ENCODE measurements at regions not wholly inside any gene's neighbourhood (a gene's known extent, or its start where the extent isn't known, plus 50 kb on each side); places are given as distances from the start of the nearest gene placed in this dataset.

GRCh38 chr3:6504347-6504746, 356.6 kb upstream of the GRM7 start:
- 87% methylated on average over 2 of the region's 2 CpGs for WGBS
- H3K27me3 ChIP-seq (ENCODE audit: control insufficient read depth in 2 of 2, insufficient read depth in 1 of 2, low read length in 1 of 2), result no peaks in the 10 kb centered on the region
- H3K27ac ChIP-seq (ENCODE audit: low read depth in 1 of 2, low read length in 1 of 2), result no peak overlapping the region
- DNase-seq (ENCODE audit: low read depth in 6 of 9, low spot score in 9 of 9), result no peak
- H3K4me3 ChIP-seq (ENCODE audit: low read length in 2 of 2), result no peak overlapping the region
- H3K4me1 ChIP-seq (ENCODE audit: control insufficient read depth in 2 of 2, insufficient read depth in 2 of 2, low read length in 2 of 2), result no peaks in the 10 kb centered on the region
- no peaks in the 10 kb centered on the region for H3K36me3 ChIP-seq (ENCODE audit: control insufficient read depth in 2 of 2, insufficient read depth in 2 of 2, low read length in 1 of 2)
- H3K9me3 ChIP-seq (ENCODE audit: control insufficient read depth in 2 of 2, insufficient read depth in 1 of 2, low read length in 1 of 2), result no peaks in the 10 kb centered on the region

- Histone ChIP-seq H3K27ac (ENCODE audit: low read depth in 1 of 2, low read length in 1 of 2) (no peak overlapping the region), H3K4me1 (ENCODE audit: control insufficient read depth in 2 of 2, insufficient read depth in 2 of 2, low read length in 2 of 2) (no peaks in the 10 kb centered on the region), H3K4me3 (ENCODE audit: low read length in 2 of 2) (no peak overlapping the region), H3K9me3 (ENCODE audit: control insufficient read depth in 2 of 2, insufficient read depth in 1 of 2, low read length in 1 of 2) (no peaks in the 10 kb centered on the region), H3K36me3 (ENCODE audit: control insufficient read depth in 2 of 2, insufficient read depth in 2 of 2, low read length in 1 of 2) (no peaks in the 10 kb centered on the region), H3K27me3 (ENCODE audit: control insufficient read depth in 2 of 2, insufficient read depth in 1 of 2, low read length in 1 of 2) (no peaks in the 10 kb centered on the region)
- DNase-seq (ENCODE audit: low read depth in 6 of 9, low spot score in 9 of 9), result no peak
- 95% methylated on average over 3 of the region's 3 CpGs for WGBS
Observed at GRCh38 chr3:6504834-6505233, 356.1 kb upstream of the GRM7 start.

- WGBS, result 86% methylated on average over 2 of the region's 2 CpGs
- Histone ChIP-seq H3K27ac (ENCODE audit: low read depth in 1 of 2, low read length in 1 of 2) (no peak overlapping the region), H3K4me1 (ENCODE audit: control insufficient read depth in 2 of 2, insufficient read depth in 2 of 2, low read length in 2 of 2) (no peaks in the 10 kb centered on the region), H3K4me3 (ENCODE audit: low read length in 2 of 2) (no peak overlapping the region), H3K27me3 (ENCODE audit: control insufficient read depth in 2 of 2, insufficient read depth in 1 of 2, low read length in 1 of 2) (no peaks in the 10 kb centered on the region), H3K9me3 (ENCODE audit: control insufficient read depth in 2 of 2, insufficient read depth in 1 of 2, low read length in 1 of 2) (no peaks in the 10 kb centered on the region), H3K36me3 (ENCODE audit: control insufficient read depth in 2 of 2, insufficient read depth in 2 of 2, low read length in 1 of 2) (no peaks in the 10 kb centered on the region)
- no peak for DNase-seq (ENCODE audit: low read depth in 6 of 9, low spot score in 9 of 9)
Observed at GRCh38 chr3:6508410-6508759, 352.5 kb upstream of the GRM7 start.

GRCh38 chr3:6509576-6509975, 351.3 kb upstream of the GRM7 start:
- Histone ChIP-seq H3K36me3 (ENCODE audit: control insufficient read depth in 2 of 2, insufficient read depth in 2 of 2, low read length in 1 of 2) (no peaks in the 10 kb centered on the region), H3K4me1 (ENCODE audit: control insufficient read depth in 2 of 2, insufficient read depth in 2 of 2, low read length in 2 of 2) (no peaks in the 10 kb centered on the region), H3K27me3 (ENCODE audit: control insufficient read depth in 2 of 2, insufficient read depth in 1 of 2, low read length in 1 of 2) (no peaks in the 10 kb centered on the region), H3K4me3 (ENCODE audit: low read length in 2 of 2) (no peak overlapping the region), H3K27ac (ENCODE audit: low read depth in 1 of 2, low read length in 1 of 2) (no peak overlapping the region), H3K9me3 (ENCODE audit: control insufficient read depth in 2 of 2, insufficient read depth in 1 of 2, low read length in 1 of 2) (no peaks in the 10 kb centered on the region)
- 97% methylated on average over 4 of the region's 4 CpGs for WGBS
- DNase-seq (ENCODE audit: low read depth in 6 of 9, low spot score in 9 of 9), result no peak

- 95% methylated on average over 1 of the region's 1 CpG for WGBS
- Histone ChIP-seq H3K4me1 (ENCODE audit: control insufficient read depth in 2 of 2, insufficient read depth in 2 of 2, low read length in 2 of 2) (no peaks in the 10 kb centered on the region), H3K36me3 (ENCODE audit: control insufficient read depth in 2 of 2, insufficient read depth in 2 of 2, low read length in 1 of 2) (no peaks in the 10 kb centered on the region), H3K27me3 (ENCODE audit: control insufficient read depth in 2 of 2, insufficient read depth in 1 of 2, low read length in 1 of 2) (no peaks in the 10 kb centered on the region), H3K9me3 (ENCODE audit: control insufficient read depth in 2 of 2, insufficient read depth in 1 of 2, low read length in 1 of 2) (no peaks in the 10 kb centered on the region), H3K27ac (ENCODE audit: low read depth in 1 of 2, low read length in 1 of 2) (no peak overlapping the region), H3K4me3 (ENCODE audit: low read length in 2 of 2) (no peak overlapping the region)
- DNase-seq (ENCODE audit: low read depth in 6 of 9, low spot score in 9 of 9), result no peak
Observed at GRCh38 chr3:6510713-6511112, 350.2 kb upstream of the GRM7 start.

- DNase-seq (ENCODE audit: low read depth in 6 of 9, low spot score in 9 of 9), result no peak
- no peaks in the 10 kb centered on the region for H3K4me1 ChIP-seq (ENCODE audit: control insufficient read depth in 2 of 2, insufficient read depth in 2 of 2, low read length in 2 of 2)
- H3K27ac ChIP-seq (ENCODE audit: low read depth in 1 of 2, low read length in 1 of 2), result no peak overlapping the region
- WGBS, result 85% methylated on average over 2 of the region's 2 CpGs
- no peaks in the 10 kb centered on the region for H3K9me3 ChIP-seq (ENCODE audit: control insufficient read depth in 2 of 2, insufficient read depth in 1 of 2, low read length in 1 of 2)
- no peaks in the 10 kb centered on the region for H3K27me3 ChIP-seq (ENCODE audit: control insufficient read depth in 2 of 2, insufficient read depth in 1 of 2, low read length in 1 of 2)
- H3K4me3 ChIP-seq (ENCODE audit: low read length in 2 of 2), result no peak overlapping the region
- no peaks in the 10 kb centered on the region for H3K36me3 ChIP-seq (ENCODE audit: control insufficient read depth in 2 of 2, insufficient read depth in 2 of 2, low read length in 1 of 2)
Observed at GRCh38 chr3:6512172-6512800, 348.6 kb upstream of the GRM7 start.

GRCh38 chr3:6516143-6516542, 344.8 kb upstream of the GRM7 start:
- Histone ChIP-seq H3K27ac (ENCODE audit: low read depth in 1 of 2, low read length in 1 of 2) (no peak overlapping the region), H3K9me3 (ENCODE audit: control insufficient read depth in 2 of 2, insufficient read depth in 1 of 2, low read length in 1 of 2) (no peaks in the 10 kb centered on the region)
- DNase-seq (ENCODE audit: low read depth in 6 of 9, low spot score in 9 of 9), result no peak

GRCh38 chr3:6516694-6517093, 344.2 kb upstream of the GRM7 start:
- 93% methylated on average over 2 of the region's 2 CpGs for WGBS
- H3K27me3 ChIP-seq (ENCODE audit: control insufficient read depth in 2 of 2, insufficient read depth in 1 of 2, low read length in 1 of 2), result no peaks in the 10 kb centered on the region
- H3K4me1 ChIP-seq (ENCODE audit: control insufficient read depth in 2 of 2, insufficient read depth in 2 of 2, low read length in 2 of 2), result no peaks in the 10 kb centered on the region
- H3K36me3 ChIP-seq (ENCODE audit: control insufficient read depth in 2 of 2, insufficient read depth in 2 of 2, low read length in 1 of 2), result no peaks in the 10 kb centered on the region
- no peak for DNase-seq (ENCODE audit: low read depth in 6 of 9, low spot score in 9 of 9)
- no peak overlapping the region for H3K4me3 ChIP-seq (ENCODE audit: low read length in 2 of 2)
- H3K27ac ChIP-seq (ENCODE audit: low read depth in 1 of 2, low read length in 1 of 2), result no peak overlapping the region
- no peaks in the 10 kb centered on the region for H3K9me3 ChIP-seq (ENCODE audit: control insufficient read depth in 2 of 2, insufficient read depth in 1 of 2, low read length in 1 of 2)

More at GRCh38 chr3:6516143-6516542, 344.8 kb upstream of the GRM7 start:
- Histone ChIP-seq H3K4me1 (ENCODE audit: control insufficient read depth in 2 of 2, insufficient read depth in 2 of 2, low read length in 2 of 2) (no peaks in the 10 kb centered on the region), H3K36me3 (ENCODE audit: control insufficient read depth in 2 of 2, insufficient read depth in 2 of 2, low read length in 1 of 2) (no peaks in the 10 kb centered on the region), H3K27me3 (ENCODE audit: control insufficient read depth in 2 of 2, insufficient read depth in 1 of 2, low read length in 1 of 2) (no peaks in the 10 kb centered on the region), H3K4me3 (ENCODE audit: low read length in 2 of 2) (no peak overlapping the region)

- WGBS, result 92% methylated on average over 6 of the region's 6 CpGs
- no peak overlapping the region for H3K27ac ChIP-seq (ENCODE audit: low read depth in 1 of 2, low read length in 1 of 2)
- H3K9me3 ChIP-seq (ENCODE audit: control insufficient read depth in 2 of 2, insufficient read depth in 1 of 2, low read length in 1 of 2), result no peaks in the 10 kb centered on the region
- H3K27me3 ChIP-seq (ENCODE audit: control insufficient read depth in 2 of 2, insufficient read depth in 1 of 2, low read length in 1 of 2), result no peaks in the 10 kb centered on the region
- no peaks in the 10 kb centered on the region for H3K4me1 ChIP-seq (ENCODE audit: control insufficient read depth in 2 of 2, insufficient read depth in 2 of 2, low read length in 2 of 2)
- DNase-seq (ENCODE audit: low read depth in 6 of 9, low spot score in 9 of 9), result no peak
- H3K4me3 ChIP-seq (ENCODE audit: low read length in 2 of 2), result no peak overlapping the region
- no peaks in the 10 kb centered on the region for H3K36me3 ChIP-seq (ENCODE audit: control insufficient read depth in 2 of 2, insufficient read depth in 2 of 2, low read length in 1 of 2)
Observed at GRCh38 chr3:6518709-6519345, 342.1 kb upstream of the GRM7 start.
